ENCODE measurements at regions not wholly inside any gene's neighbourhood (a gene's known extent, or its start where the extent isn't known, plus 50 kb on each side); places are given as distances from the start of the nearest gene placed in this dataset.

GRCh38 chr10:127805950-127806349, 69.0 kb downstream of the FOXI2 start:
- TF ChIP-seq POLR2AphosphoS5 (IDR thresholded peaks at IDR 0.05; ENCODE audit: low read depth, low read length) (no peak), REST (IDR thresholded peaks at IDR 0.05; ENCODE audit: insufficient read depth in 1 of 2, low read depth in 2 of 2, low read length in 2 of 2) (no peak), FOXP2 (optimal IDR thresholded peaks at IDR 0.05; ENCODE audit: borderline replicate concordance, extremely low read depth, extremely low read length, insufficient read depth) (no peak), SIN3A (IDR thresholded peaks at IDR 0.05; ENCODE audit: borderline replicate concordance, insufficient read depth, low read length) (no peak), TAF1 (IDR thresholded peaks at IDR 0.05; ENCODE audit: borderline replicate concordance, insufficient read depth, low read length) (no peak)

- TF ChIP-seq POLR2AphosphoS5 (IDR thresholded peaks at IDR 0.05; ENCODE audit: low read depth, low read length) (no peak), SIN3A (IDR thresholded peaks at IDR 0.05; ENCODE audit: borderline replicate concordance, insufficient read depth, low read length) (no peak), REST (IDR thresholded peaks at IDR 0.05; ENCODE audit: insufficient read depth in 1 of 2, low read depth in 2 of 2, low read length in 2 of 2) (no peak)
Observed at GRCh38 chr10:127812041-127812440, 75.1 kb downstream of the FOXI2 start.

- TF ChIP-seq REST (IDR thresholded peaks at IDR 0.05; ENCODE audit: insufficient read depth in 1 of 2, low read depth in 2 of 2, low read length in 2 of 2): no peak
- TF ChIP-seq SIN3A (IDR thresholded peaks at IDR 0.05; ENCODE audit: borderline replicate concordance, insufficient read depth, low read length): no peak
- no peak for TF ChIP-seq POLR2AphosphoS5 (IDR thresholded peaks at IDR 0.05; ENCODE audit: low read depth, low read length)
- TF ChIP-seq TAF1 (IDR thresholded peaks at IDR 0.05; ENCODE audit: borderline replicate concordance, insufficient read depth, low read length): no peak
- no peak for TF ChIP-seq FOXP2 (optimal IDR thresholded peaks at IDR 0.05; ENCODE audit: borderline replicate concordance, extremely low read depth, extremely low read length, insufficient read depth)
Observed at GRCh38 chr10:127813290-127813689, 76.3 kb downstream of the FOXI2 start.

- TF ChIP-seq REST (IDR thresholded peaks at IDR 0.05; ENCODE audit: insufficient read depth in 1 of 2, low read depth in 2 of 2, low read length in 2 of 2) (no peak), SIN3A (IDR thresholded peaks at IDR 0.05; ENCODE audit: borderline replicate concordance, insufficient read depth, low read length) (no peak), FOXP2 (optimal IDR thresholded peaks at IDR 0.05; ENCODE audit: borderline replicate concordance, extremely low read depth, extremely low read length, insufficient read depth) (no peak), POLR2AphosphoS5 (IDR thresholded peaks at IDR 0.05; ENCODE audit: low read depth, low read length) (no peak), TAF1 (IDR thresholded peaks at IDR 0.05; ENCODE audit: borderline replicate concordance, insufficient read depth, low read length) (no peak)
Observed at GRCh38 chr10:127815147-127815546, 77.6 kb downstream of the CLRN3 start.

- TF ChIP-seq TAF1 (IDR thresholded peaks at IDR 0.05; ENCODE audit: borderline replicate concordance, insufficient read depth, low read length): no peak
- TF ChIP-seq POLR2AphosphoS5 (IDR thresholded peaks at IDR 0.05; ENCODE audit: low read depth, low read length): no peak
- TF ChIP-seq FOXP2 (optimal IDR thresholded peaks at IDR 0.05; ENCODE audit: borderline replicate concordance, extremely low read depth, extremely low read length, insufficient read depth): no peak
- no peak for TF ChIP-seq REST (IDR thresholded peaks at IDR 0.05; ENCODE audit: insufficient read depth in 1 of 2, low read depth in 2 of 2, low read length in 2 of 2)
- no peak for TF ChIP-seq SIN3A (IDR thresholded peaks at IDR 0.05; ENCODE audit: borderline replicate concordance, insufficient read depth, low read length)
Observed at GRCh38 chr10:127824826-127825225, 67.9 kb downstream of the CLRN3 start.
